Heart right ventricle (tissue), 16 donors: ENCODE measurements at regions not wholly inside any gene's neighbourhood (a gene's known extent, or its start where the extent isn't known, plus 50 kb on each side); places are given as distances from the start of the nearest gene placed in this dataset.

Experiments used
- ATAC-seq, 8 donors: fragments of 200-7000 bp; cut with Tn5 transposase; one replicate each; pipeline ENCODE4 v1.9.1; 2020; ENCODE audit warnings: mild to moderate bottlenecking in 8 of 8, moderate library complexity in 8 of 8, moderate number of reproducible peaks in 1 of 8
- DNase-seq, 2 donors: peaks; one replicate each; pipeline ENCODE4 v3.0.0-alpha.2; 2020
- H3K27ac ChIP-seq, 10 donors: fragments of 200-600 bp; sonication (generic) in 2 of 10; one replicate each; pipeline versions ENCODE4 v1.5.0 to v1.8.0; 2020 to 2022; ENCODE audit warnings: mild to moderate bottlenecking in 3 of 10
- H3K27me3 ChIP-seq, 7 donors: fragments of 200-600 bp; one replicate each; pipeline ENCODE4 v1.8.0; 2021 to 2022; ENCODE audit warnings: mild to moderate bottlenecking in 2 of 7
- H3K36me3 ChIP-seq, 9 donors: fragments of 200-600 bp; sonication (generic) in 1 of 9; one replicate each; pipeline versions ENCODE4 v1.5.0 to v1.8.0; 2020 to 2022; ENCODE audit warnings: mild to moderate bottlenecking in 2 of 9
- H3K4me1 ChIP-seq, 9 donors: fragments of 200-600 bp; sonication (generic) in 1 of 9; one replicate each; pipeline versions ENCODE4 v1.5.0 to v1.8.0; 2020 to 2022; ENCODE audit warnings: mild to moderate bottlenecking in 4 of 9
- H3K4me3 ChIP-seq, 10 donors: fragments of 200-600 bp; sonication (generic) in 2 of 10; one replicate each; pipeline versions ENCODE4 v1.5.0 to v1.8.0; 2020 to 2022; ENCODE audit warnings: mild to moderate bottlenecking in 7 of 10, moderate library complexity in 2 of 10
- H3K9me3 ChIP-seq, 11 donors: fragments of 200-600 bp in 10 of 11; sonication (generic) in 2 of 11; one replicate each; pipeline versions ENCODE4 v1.5.0 to v1.8.0; 2013 to 2022; ENCODE audit warnings: mild to moderate bottlenecking in 2 of 11, control low read depth in 1 of 11, moderate library complexity in 1 of 11
- WGBS, 2 donors: extraction: QIAGEN DNeasy Blood & Tissue Kit; methylation state at CpG; one replicate each; pipeline ENCODE4 v1.1.7; 2013; ENCODE audit warnings: inconsistent platforms in 1 of 2; 5-methylcytosine and 5-hydroxymethylcytosine counted together
- intact Hi-C, 10 donors: fragments of 100-400 bp; cut with DNase I; formaldehyde crosslinking; loops; one replicate each; pipeline versions ENCODE4 v1.11.1 to v1.14.2; 2022
- TF ChIP-seq, protein P1 (sequence below), 9 donors: fragments of 200-600 bp; sonication (generic) in 2 of 9; IDR thresholded peaks; one replicate each; pipeline versions ENCODE4 v1.5.0 to v1.8.0; 2021 to 2022; ENCODE audit warnings: antibody characterized with exemption in 9 of 9, mild to moderate bottlenecking in 5 of 9, moderate library complexity in 1 of 9
- donor health status: Arrhythmogenic right ventricular cardiomyopathy.
- donor health status: ischemic (EF 13 %, LVEDD 7.1; RV severe dilation, severe dysfunction).
- donor health status: healthy with polysubstance abuse.
- donor health status: DM: no; HTN: yes; CAD: no.
- donor health status: DM: no; HTN: no; CAD: no.
- donor health status: ischemic (EF 25% LVEDD 6.9; RV normal size, moderate dysfunction).
- donor health status: ischemic (EF 25% LVEDD 5.7; RV mildly dilated, moderate dysfunction).
- donor health status: healthy.
- donor health status: DM: yes; HTN: yes; CAD: no.
- donor health status: Ischemic cardiomyopathy.
- donor health status: ischemic (EF 35%, LVEDD 5.7; RV mildly dilated, moderate dysfunction).
- donor health status: nonischemic (EF 11% LVEDD 7.7; RV severe dilation, severe dysfunction).
- donor health status: DM: yes; HTN: yes; CAD: no.
- donor health status: PGD.
- donor health status: ischemic (EF 29% LVEDD 5.4; RV normal size, mild dysfunction).
- donor health status: nonischemic (EF 23%, LVEDD 6.1; RV moderate dilation, normal function).

DNA sequence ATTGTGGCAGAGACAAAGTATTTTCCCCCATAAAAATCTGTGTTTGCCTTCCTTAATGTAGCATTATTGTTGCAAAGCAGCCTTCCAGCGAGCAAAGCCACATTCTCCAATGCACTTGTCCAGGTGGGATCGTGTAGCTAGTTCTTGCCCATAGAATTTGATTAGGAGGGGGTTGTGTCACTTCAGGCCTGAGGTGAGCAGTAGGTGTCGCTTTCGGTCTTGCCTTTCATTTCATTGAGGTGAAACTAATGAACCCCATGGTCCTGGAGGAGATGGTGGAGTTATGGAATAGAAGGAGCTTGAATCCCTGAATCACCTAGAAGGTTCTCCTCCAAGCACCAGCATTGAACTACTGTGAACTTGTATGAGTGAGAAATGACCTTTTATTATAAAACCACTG lies 318.9 kb upstream of the PBX1 start:
- peak in 1 of 8 donors; percentile 58 for ATAC-seq
- TF ChIP-seq, protein P1, sequence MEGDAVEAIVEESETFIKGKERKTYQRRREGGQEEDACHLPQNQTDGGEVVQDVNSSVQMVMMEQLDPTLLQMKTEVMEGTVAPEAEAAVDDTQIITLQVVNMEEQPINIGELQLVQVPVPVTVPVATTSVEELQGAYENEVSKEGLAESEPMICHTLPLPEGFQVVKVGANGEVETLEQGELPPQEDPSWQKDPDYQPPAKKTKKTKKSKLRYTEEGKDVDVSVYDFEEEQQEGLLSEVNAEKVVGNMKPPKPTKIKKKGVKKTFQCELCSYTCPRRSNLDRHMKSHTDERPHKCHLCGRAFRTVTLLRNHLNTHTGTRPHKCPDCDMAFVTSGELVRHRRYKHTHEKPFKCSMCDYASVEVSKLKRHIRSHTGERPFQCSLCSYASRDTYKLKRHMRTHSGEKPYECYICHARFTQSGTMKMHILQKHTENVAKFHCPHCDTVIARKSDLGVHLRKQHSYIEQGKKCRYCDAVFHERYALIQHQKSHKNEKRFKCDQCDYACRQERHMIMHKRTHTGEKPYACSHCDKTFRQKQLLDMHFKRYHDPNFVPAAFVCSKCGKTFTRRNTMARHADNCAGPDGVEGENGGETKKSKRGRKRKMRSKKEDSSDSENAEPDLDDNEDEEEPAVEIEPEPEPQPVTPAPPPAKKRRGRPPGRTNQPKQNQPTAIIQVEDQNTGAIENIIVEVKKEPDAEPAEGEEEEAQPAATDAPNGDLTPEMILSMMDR (IDR thresholded peaks at IDR 0.05): peak in 5 of 9 donors; percentile 26 to 48 (median 41)
- no peak overlapping the region for H3K4me3 ChIP-seq
- peaks cover 0 to under 1% (median 0%) of the 10 kb centered on the region in 11 donors for H3K9me3 ChIP-seq
- no peaks in the 10 kb centered on the region for H3K36me3 ChIP-seq
- no peaks in the 10 kb centered on the region for H3K27me3 ChIP-seq
- peak in 1 of 2 donors; percentile 5 for DNase-seq
- H3K4me1 ChIP-seq: no peaks in the 10 kb centered on the region
- WGBS, 2 donors: 43 to 51% methylated on average over 4 of the region's 4 CpGs
- no peak overlapping the region for H3K27ac ChIP-seq
- intact Hi-C loops: no loop called here

DNA sequence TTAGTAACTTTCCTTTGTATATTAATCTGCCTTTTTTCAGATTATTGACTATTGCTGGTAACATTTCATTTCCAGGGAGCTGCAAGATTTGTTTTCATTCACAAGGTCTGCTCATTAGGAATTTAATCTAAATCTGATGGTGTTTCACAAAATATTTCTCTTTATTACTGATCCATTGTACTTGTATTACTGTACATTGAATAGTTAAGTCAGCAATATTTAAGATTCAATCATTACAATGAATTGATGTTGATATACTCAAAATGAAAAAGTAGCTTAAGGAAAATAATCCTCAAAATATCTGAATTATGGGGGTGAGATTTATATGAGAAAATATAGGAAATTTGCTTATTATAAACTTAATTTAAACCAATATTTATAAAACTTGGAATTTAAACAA lies 308.6 kb upstream of the PBX1 start:
- intact Hi-C loops: no loop called here
- Histone ChIP-seq H3K27ac (no peak overlapping the region), H3K9me3 (peaks cover 0 to 47% (median 12%) of the 10 kb centered on the region in 11 donors), H3K27me3 (no peaks in the 10 kb centered on the region), H3K36me3 (no peaks in the 10 kb centered on the region), H3K4me3 (no peak overlapping the region), H3K4me1 (no peaks in the 10 kb centered on the region)
- no peak for DNase-seq
- ATAC-seq: no peak
- TF ChIP-seq, protein P1 (IDR thresholded peaks at IDR 0.05): no peak

DNA sequence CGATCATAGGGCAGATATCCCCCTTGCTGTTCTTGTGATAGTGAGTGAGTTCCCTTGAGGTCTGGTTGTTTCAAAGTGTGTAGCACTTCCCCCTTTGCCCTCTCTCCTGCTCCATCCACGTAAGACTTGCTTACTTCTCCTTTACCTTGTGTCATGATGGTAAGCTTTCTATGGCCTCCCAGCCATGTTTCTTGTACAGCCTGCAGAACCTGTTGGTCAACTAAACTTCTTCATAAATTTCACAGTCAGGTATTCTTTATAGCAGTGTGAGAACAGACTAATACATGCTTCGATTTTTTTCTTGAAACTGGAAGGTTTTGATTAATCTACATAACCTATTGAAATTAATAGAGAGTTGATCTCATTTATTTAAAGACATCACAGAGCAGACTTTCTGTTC lies 302.5 kb upstream of the PBX1 start:
- no peak overlapping the region for H3K27ac ChIP-seq
- intact Hi-C loops: no loop called here
- DNase-seq: no peak
- no peak overlapping the region for H3K4me3 ChIP-seq
- no peaks in the 10 kb centered on the region for H3K4me1 ChIP-seq
- peaks cover 0 to 29% (median 12%) of the 10 kb centered on the region in 11 donors for H3K9me3 ChIP-seq
- WGBS, 2 donors: 72 to 82% methylated on average over 3 of the region's 3 CpGs
- no peak for ATAC-seq
- TF ChIP-seq, protein P1 (IDR thresholded peaks at IDR 0.05): no peak
- H3K36me3 ChIP-seq: no peaks in the 10 kb centered on the region
- no peaks in the 10 kb centered on the region for H3K27me3 ChIP-seq

DNA sequence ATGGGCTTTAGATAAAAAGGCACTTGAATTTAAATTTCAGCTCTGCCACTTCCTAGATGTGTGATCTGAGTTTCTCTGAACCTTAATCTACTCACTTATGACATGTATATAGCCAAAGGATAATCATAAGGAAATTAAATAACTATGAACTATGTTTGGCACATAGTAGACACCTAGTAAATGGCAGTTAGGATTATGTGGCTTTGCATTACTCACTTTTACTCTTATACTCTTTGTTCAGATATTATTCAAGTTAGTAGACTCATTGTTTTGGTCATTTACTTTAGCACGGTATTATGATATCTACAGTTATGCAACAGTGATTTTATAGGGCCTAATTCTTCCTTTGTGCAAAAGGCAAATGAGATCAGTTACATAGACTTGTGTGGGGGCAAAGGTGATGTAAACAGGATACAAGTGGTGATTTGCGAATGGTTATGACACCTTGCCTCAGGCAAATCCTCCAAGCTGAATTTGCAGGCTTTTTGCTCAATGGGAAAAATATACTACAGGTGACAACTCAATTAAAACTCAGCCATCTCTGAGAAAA lies 297.2 kb upstream of the PBX1 start:
- Histone ChIP-seq H3K27ac (no peak overlapping the region), H3K9me3 (no peaks in the 10 kb centered on the region), H3K27me3 (no peaks in the 10 kb centered on the region), H3K36me3 (no peaks in the 10 kb centered on the region), H3K4me3 (no peak overlapping the region), H3K4me1 (no peaks in the 10 kb centered on the region)
- intact Hi-C loops: no loop called here
- TF ChIP-seq, protein P1 (IDR thresholded peaks at IDR 0.05): no peak
- WGBS, 2 donors: 90 to 92% methylated on average over 2 of the region's 2 CpGs
- DNase-seq (no peak), ATAC-seq (no peak)
